ENCODE measurements at regions not wholly inside any gene's neighbourhood (a gene's known extent, or its start where the extent isn't known, plus 50 kb on each side); places are given as distances from the start of the nearest gene placed in this dataset.

- Histone ChIP-seq H3K9me3 (no peaks in the 10 kb centered on the region), H3K36me3 (no peaks in the 10 kb centered on the region), H3K27ac (no peak overlapping the region), H3K4me1 (ENCODE audit: insufficient read depth) (no peaks in the 10 kb centered on the region), H3K4me3 (no peak overlapping the region), H3K27me3 (no peaks in the 10 kb centered on the region)
- intact Hi-C loops (cut with DNase I), result no loop called here
- TF ChIP-seq EP300 (IDR thresholded peaks at IDR 0.05) (no peak), POLR2A (IDR thresholded peaks at IDR 0.05) (no peak)
- TF ChIP-seq, protein P1, sequence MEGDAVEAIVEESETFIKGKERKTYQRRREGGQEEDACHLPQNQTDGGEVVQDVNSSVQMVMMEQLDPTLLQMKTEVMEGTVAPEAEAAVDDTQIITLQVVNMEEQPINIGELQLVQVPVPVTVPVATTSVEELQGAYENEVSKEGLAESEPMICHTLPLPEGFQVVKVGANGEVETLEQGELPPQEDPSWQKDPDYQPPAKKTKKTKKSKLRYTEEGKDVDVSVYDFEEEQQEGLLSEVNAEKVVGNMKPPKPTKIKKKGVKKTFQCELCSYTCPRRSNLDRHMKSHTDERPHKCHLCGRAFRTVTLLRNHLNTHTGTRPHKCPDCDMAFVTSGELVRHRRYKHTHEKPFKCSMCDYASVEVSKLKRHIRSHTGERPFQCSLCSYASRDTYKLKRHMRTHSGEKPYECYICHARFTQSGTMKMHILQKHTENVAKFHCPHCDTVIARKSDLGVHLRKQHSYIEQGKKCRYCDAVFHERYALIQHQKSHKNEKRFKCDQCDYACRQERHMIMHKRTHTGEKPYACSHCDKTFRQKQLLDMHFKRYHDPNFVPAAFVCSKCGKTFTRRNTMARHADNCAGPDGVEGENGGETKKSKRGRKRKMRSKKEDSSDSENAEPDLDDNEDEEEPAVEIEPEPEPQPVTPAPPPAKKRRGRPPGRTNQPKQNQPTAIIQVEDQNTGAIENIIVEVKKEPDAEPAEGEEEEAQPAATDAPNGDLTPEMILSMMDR (IDR thresholded peaks at IDR 0.05), result no peak
- WGBS, 3 donors, result 89 to 90% (median 90%) methylated on average over 5 of the region's 5 CpGs
- no peak for DNase-seq
Measured at GRCh38 chr18:43485545-43485963, 208.3 kb upstream of the SYT4 start.

DNA sequence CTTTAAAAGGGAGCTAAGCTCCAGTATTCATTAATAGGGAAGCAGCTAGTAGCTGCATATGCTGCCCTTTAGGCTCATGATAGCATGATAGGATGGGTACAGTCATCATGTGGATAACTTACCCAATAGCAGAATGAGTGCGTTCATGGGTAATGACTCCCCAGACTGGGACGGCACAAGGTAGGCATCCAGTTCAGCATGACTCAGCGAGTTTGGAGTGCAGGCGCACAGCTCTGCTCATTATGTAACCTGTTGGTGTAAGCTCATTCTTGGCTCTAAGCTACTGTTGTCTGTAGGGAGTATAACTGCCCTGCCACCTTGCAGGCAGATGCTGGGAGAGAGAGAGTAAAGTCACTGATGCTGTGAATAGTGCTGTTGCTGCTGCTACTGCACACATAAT, 209.2 kb upstream of the SYT4 start:
- no peaks in the 10 kb centered on the region for H3K36me3 ChIP-seq
- H3K4me1 ChIP-seq (ENCODE audit: insufficient read depth), result no peaks in the 10 kb centered on the region
- no peak overlapping the region for H3K27ac ChIP-seq
- intact Hi-C loops (cut with DNase I), result no loop called here
- no peaks in the 10 kb centered on the region for H3K27me3 ChIP-seq
- no peak for DNase-seq
- H3K4me3 ChIP-seq, result no peak overlapping the region
- TF ChIP-seq, protein P1 (IDR thresholded peaks at IDR 0.05), result no peak
- no peak for TF ChIP-seq EP300 (IDR thresholded peaks at IDR 0.05)
- no peak for TF ChIP-seq POLR2A (IDR thresholded peaks at IDR 0.05)
- H3K9me3 ChIP-seq, result no peaks in the 10 kb centered on the region
- WGBS, 3 donors, result 80 to 95% (median 92%) methylated on average over 4 of the region's 4 CpGs

DNA sequence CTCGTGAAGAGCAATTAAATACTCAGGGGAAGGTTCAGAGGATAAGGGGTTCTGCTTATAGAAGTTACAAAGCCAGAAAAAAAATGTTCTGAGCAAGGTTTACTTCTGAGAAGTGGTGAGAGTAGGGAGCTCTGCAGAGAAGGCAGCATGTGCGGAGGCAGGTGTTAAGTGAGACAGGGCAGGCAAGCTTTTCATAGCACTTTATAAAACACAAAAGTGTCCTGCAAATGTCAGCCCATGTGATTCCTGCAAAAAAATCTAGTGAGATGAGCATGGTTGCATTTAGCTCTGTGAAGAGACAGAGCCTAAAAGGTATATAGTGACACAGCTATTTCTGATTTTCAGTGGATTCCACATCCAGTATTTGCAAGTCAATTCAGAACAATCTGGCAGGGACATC, 223.8 kb upstream of the SYT4 start:
- no peaks in the 10 kb centered on the region for H3K27me3 ChIP-seq
- no peak for DNase-seq
- TF ChIP-seq, protein P1 (IDR thresholded peaks at IDR 0.05), result no peak
- no peak for TF ChIP-seq EP300 (IDR thresholded peaks at IDR 0.05)
- TF ChIP-seq POLR2A (IDR thresholded peaks at IDR 0.05), result no peak
- H3K27ac ChIP-seq, result no peak overlapping the region
- no peaks in the 10 kb centered on the region for H3K4me1 ChIP-seq (ENCODE audit: insufficient read depth)
- H3K9me3 ChIP-seq, result no peaks in the 10 kb centered on the region
- intact Hi-C loops (cut with DNase I), result no loop called here
- H3K36me3 ChIP-seq, result no peaks in the 10 kb centered on the region
- WGBS, 3 donors, result 43 to 58% (median 48%) methylated on average over 2 of the region's 2 CpGs
- no peak overlapping the region for H3K4me3 ChIP-seq

DNA sequence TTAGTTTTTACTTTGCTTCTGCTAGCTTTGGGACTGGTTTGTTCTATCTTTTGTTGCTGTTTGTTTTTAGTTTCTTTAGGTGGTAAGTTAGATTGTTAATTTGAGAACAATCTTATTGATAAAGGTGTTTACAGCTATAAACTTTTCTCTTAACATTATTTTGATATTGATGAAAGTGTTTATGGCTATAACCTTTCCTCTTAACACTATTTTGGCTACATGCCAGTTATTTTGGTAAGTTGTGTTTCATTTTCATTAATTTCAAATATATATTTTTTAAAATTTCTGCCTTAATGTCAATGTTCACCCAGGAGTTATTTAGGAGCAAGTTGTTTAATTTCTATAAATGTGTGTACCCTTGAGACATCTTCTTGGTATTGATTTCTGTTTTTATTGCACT, 229.6 kb upstream of the SYT4 start:
- Histone ChIP-seq H3K4me1 (ENCODE audit: insufficient read depth) (no peaks in the 10 kb centered on the region), H3K27ac (no peak overlapping the region), H3K27me3 (no peaks in the 10 kb centered on the region), H3K4me3 (no peak overlapping the region), H3K9me3 (no peaks in the 10 kb centered on the region), H3K36me3 (no peaks in the 10 kb centered on the region)
- TF ChIP-seq EP300 (IDR thresholded peaks at IDR 0.05) (no peak), POLR2A (IDR thresholded peaks at IDR 0.05) (no peak)
- TF ChIP-seq, protein P1 (IDR thresholded peaks at IDR 0.05), result no peak
- DNase-seq, result no peak
- intact Hi-C loops (cut with DNase I), result no loop called here
